ENCODE measurements at regions not wholly inside any gene's neighbourhood (a gene's known extent, or its start where the extent isn't known, plus 50 kb on each side); places are given as distances from the start of the nearest gene placed in this dataset.
"Not testable (repeated sequence)": the region's sequence is repeated elsewhere in the genome, so short reads cannot be mapped to it uniquely, and the experiment has no call there.

DNA sequence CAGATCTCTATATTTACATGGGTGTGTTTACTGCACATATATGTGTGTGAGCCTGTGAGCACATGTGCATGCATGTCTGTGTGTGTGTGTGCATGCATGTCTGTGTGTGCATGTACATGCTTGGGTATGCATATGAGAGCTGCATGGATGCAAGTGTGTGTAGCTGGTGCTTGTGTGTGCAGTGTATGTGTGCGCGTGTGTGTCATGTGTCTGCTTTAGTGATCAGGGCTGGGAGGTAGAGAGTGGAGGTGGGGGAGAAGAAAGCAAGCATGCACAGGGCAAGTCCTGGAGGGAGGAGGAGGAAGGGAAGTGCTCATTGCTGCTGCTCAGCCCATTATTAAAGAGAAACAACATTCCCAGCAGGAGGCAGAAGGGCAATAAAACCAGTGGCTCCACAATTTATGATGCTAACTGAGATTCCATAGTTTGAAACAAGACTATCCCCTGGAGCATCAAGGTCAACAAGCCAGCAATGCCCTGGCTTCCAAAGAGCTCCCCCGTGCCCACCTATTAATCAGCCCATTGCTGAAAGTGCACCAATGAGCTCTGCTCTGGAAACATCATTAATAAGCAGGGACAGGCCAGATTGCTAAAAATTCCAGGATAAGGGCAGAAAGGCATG, 414.0 kb downstream of the MAFB start:
- no peak for DNase-seq (ENCODE audit: low read depth)

DNA sequence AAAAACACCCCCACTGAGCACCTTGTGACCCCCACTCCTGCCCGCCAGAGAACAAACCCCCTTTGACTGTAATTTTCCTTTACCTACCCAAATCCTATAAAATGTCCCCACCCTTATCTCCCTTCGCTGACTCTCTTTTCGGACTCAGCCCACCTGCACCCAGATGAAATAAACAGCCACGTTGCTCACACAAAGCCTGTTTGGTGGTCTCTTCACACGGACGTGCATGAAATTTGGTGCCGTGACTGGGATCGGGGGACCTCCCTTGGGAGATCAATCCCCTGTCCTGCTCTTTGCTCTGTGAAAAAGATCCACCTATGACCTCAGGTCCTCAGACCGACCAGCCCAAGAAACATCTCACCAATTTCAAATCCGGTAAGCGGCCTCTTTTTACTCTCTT, 419.8 kb downstream of the MAFB start:
- DNase-seq (ENCODE audit: low read depth) = not testable (repeated sequence)

GRCh38 chr20:40268321-40269075, 420.5 kb downstream of the MAFB start:
- DNase-seq (ENCODE audit: low read depth) = no peak

DNA sequence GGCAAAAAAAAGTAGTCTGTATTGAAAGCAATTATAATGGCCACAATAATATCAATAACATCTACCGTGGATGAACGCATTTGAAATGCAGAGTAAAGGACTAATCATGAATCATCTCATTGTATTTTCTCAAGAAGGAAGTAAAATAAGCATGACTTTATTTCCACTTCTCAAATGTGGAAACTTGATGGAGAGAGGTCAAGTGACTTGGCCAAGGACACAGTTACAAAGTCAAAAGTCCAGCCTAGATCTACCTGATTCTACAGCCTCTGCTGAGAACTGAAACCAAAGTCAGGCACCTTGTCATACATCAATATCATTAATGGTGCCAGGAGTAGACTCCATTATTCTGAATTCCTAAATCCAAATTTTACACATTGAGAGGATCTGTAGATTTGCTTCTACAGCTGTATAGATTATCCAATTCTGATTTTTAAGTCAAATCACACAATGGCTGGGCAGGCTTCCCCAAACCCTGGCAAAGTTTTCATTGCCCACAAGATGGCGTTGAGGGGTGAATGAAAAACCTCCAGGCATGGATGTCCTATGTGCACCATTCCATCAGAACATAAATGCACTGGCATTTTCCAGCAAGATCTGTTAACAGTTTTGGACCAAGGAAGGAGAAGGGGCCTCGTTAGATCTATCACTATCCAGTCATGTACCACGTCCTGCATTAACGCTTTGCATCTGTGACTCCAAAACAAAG, 423.1 kb downstream of the MAFB start:
- no peak for DNase-seq (ENCODE audit: low read depth)

GRCh38 chr20:40262219-40262618, 426.8 kb downstream of the MAFB start:
- no peak for DNase-seq (ENCODE audit: low read depth)

DNA sequence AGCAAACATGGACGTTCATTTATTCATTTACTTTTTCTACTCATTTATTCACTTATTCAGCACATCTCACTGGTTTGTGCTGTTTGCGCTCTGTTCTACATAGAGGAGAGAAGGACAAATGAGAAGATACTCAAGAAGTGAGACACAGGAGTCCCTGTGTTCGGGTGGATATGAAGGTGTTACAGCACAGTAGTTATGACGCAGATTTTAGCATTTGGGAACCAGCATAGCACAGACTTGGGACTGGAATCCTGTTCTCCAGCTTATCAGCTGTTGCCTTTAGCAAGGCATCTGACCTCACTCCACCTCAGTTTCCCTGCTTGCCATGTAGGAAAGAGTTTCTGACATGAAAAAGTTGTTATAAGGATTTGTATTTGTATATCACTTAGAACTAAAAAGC, 430.1 kb downstream of the MAFB start:
- no peak for DNase-seq (ENCODE audit: low read depth)

DNA sequence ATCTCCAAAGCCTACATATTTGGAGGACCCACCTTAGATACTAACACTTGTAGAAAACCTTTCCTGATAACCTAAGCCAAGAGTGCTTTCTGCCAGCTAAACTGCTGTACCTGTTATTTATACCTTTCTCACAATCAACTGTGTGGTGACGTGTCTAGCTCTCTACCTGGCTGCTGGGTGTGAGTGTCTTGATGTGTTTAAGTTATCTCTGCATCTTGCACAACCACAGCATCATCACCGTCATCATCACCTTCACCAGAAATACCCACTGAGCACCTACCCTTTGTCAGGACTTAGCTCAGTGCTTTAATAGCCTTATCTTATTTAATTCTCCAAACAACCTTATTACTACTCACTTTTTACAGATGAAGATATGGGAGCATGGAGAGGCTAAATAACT, 431.3 kb downstream of the MAFB start:
- DNase-seq (ENCODE audit: low read depth) = no peak

DNA sequence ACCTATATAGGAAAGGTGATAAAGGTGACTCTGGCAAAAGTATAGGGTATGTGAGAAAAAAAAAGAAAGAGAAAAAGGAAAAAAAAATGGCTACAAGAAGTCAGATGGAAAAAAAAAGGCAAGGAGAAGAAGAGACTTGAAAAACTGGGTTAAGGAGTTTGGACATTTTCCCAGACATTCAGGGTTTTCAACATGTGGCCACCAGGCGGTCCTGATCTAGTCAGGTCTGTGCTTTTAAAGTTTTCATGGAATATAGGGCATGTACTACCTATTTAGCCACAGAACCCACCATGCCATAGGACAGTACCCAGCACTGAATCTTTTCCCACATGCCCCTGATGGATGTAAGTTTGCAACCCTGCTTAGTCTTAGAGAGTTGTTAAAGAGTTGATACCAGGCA, 433.7 kb downstream of the MAFB start:
- no peak for DNase-seq (ENCODE audit: low read depth)

GRCh38 chr20:40254023-40254772, 434.8 kb downstream of the MAFB start:
- DNase-seq (ENCODE audit: low read depth) = no peak

DNA sequence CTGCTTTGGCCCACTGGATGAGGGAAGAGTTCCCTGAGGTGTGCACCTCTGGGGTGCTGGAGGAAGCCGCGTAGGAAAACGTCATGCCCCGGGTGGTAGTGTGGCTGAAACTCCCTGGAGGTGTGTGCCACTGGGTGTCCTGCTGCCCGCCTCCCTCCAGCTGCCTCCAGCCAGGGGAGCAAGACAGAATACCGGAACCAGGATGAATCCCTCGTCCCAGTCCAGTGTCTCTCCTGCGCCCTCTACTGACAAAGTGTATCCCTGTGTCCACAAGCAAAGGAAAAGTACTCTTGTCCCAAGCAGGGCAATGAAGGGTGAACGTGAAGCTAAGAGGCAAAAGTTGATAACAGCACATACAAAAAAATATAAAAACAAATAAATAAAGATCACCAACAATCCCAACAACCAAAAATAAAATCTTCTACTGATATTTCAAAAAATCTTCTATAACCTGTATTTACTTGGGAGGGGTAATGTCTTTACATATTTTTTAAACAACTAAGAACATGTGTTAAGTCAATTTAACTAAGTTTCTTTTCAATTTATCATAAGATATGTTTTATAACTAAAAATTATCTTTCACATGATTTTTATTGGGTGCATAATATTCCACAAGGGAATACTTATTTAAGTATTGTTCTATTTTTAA, 437.6 kb downstream of the MAFB start:
- DNase-seq (ENCODE audit: low read depth) = no peak

DNA sequence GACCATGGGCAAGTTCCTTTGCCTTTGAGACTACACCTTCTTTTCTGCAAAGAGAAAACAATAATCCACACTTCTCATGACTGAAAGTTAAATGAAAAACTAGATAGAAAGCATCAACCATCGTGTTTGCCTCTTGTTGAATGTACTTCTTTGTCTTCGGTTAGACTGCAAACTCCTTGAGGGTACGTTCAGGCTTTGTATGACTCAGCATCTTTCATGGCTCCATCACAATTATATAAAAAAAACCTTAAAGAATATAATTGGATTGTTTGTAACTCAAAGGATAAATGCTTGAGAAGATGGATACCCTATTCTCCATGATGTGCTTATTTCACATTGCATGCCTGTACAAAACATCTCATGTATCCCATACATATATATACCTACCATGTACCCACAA, 439.2 kb downstream of the MAFB start:
- no peak for DNase-seq (ENCODE audit: low read depth)

- DNase-seq (ENCODE audit: low read depth) = no peak
Measured at GRCh38 chr20:40245829-40246228, 443.2 kb downstream of the MAFB start.

- no peak for DNase-seq (ENCODE audit: low read depth)
Measured at GRCh38 chr20:40244286-40244685, 444.8 kb downstream of the MAFB start.

DNA sequence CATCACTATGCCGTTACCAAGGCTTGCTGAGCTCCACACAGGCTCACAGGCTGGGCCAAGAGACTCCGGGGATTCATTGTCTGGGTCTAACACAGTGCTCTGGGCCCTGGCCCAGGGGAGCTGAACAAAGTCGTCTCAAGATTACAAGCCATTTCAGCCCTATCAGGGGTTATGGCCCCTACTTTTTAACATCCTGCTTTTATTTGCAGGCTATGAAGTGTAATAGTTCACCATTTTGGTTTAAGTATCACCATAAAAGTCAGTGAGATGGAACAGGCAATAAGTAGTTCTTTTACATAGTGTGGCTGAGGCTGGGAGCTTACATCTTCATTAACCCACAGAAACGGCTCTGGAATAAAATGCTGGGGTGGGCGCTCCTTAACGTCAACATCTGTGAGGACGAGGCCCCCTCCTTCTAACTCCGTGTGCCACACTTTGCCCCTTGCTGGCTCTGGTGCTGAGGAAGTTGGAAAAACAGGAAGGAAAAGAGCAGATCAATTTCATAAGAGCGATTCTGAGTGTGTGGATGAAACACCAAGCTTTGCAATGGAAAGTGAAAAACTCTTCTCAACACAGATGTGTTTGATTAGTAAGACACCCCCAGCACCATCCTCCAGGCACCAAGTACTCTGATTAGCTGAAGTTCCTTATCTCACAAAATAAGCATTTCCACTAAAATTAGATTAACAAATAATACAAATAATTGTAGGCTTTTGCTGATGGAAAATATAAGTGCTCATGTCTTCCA, 447.3 kb downstream of the MAFB start:
- no peak for DNase-seq (ENCODE audit: low read depth)

DNA sequence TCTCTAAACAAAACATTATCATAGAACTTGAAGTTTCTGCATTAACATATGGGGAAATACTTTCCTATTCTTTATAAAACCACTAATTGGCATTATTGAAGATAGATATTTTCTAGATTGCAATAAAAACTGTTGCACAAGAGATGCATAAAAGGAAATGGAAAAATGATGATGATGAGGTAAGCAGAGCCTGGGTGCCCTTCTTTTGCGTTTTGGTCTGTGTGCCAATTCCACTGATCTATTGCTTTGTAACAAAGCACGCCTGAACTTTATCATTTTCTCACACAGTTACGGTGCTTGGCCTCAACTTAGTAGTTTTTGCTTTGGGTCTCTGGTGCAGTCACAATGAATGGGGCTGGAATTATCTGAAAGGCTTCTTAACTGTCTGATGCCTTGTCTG, 450.5 kb downstream of the MAFB start:
- no peak for DNase-seq (ENCODE audit: low read depth)

GRCh38 chr20:40234593-40234992, 454.4 kb downstream of the MAFB start:
- no peak for DNase-seq (ENCODE audit: low read depth)

DNA sequence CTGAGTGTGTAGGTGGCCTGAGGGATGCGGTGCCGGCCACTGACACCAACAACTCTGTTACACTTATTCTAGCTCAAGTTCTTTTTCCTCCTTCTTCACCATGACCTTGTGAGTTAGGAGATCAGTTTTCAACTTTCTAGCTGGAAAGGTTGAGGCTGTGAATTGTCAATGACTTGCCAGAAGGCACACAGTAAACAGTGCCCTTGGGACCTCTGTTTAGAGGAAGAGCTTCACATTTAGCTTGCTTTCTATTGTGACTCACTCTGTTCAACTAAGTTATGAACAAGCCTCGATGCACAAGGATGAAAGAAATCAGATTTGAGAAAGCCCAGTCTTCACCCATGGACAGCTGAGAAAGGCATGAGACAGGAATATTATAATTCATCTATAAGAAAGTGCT, 455.6 kb downstream of the MAFB start:
- DNase-seq (ENCODE audit: low read depth) = no peak

DNA sequence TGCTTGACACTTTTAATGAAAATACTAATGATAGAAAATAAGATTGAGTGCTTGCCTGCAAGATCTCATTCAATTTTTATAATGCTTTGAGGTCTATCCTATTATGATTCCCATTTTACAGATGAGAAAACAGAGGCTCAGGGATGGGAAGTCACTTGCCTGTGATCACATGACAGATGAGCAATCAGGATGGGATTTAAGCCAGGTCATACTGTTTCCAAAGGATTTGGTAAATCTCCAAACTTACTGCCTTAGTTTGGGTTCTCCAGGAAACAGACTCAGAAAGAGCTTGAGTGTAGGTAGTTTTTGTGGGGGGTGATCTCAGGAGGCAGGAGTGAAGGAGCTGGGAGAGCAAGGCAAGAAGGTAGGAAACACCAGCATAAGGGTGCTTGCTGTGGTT, 456.3 kb downstream of the MAFB start:
- DNase-seq (ENCODE audit: low read depth) = no peak

- DNase-seq (ENCODE audit: low read depth) = no peak
Measured at GRCh38 chr20:40232273-40232672, 456.8 kb downstream of the MAFB start.

GRCh38 chr20:40230486-40230885, 458.6 kb downstream of the MAFB start:
- DNase-seq (ENCODE audit: low read depth) = no peak

- no peak for DNase-seq (ENCODE audit: low read depth)
Measured at GRCh38 chr20:40225596-40225995, 463.4 kb downstream of the MAFB start.
